ENCODE measurements at regions not wholly inside any gene's neighbourhood (a gene's known extent, or its start where the extent isn't known, plus 50 kb on each side); places are given as distances from the start of the nearest gene placed in this dataset.

DNA sequence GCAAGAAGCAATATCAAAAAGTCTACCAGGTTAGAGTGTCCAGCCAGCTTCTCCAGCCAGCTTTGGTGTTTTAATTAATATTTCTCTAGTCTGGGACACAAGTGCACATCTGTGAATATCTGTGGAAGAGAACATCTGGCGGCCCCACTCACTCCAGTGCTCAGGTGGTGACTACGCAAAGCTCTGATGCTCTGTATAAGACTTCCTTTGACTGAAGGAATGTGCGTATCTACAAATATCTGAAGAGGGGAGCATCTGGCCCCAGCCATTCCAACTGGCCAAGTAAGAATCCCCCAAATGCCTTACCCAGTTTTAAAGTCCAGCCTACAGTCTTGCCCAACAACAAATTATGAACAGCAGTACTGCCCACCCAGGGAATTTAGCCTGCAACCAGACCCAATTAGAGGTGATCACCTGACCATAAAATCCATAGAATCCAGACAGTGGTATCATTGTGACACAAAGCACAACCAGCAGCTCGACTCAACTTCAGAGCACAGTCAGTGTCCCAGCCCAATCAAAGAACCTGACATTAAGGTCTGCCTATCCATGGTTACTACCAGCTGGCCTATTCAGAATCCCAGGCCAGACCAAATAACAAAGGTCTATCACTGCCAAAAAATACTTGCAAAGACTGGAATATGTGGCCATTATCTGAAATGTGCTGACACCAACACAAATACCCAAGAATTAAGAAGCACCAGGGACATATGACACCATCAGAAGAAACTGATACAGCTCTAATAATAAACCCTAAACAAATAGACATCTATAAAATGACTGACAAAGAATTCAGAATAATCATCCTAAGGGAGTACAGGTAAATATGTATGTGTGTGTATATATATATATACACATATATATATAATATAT, 76.1 kb upstream of the MANEA start:
- DNase-seq (ENCODE audit: low read depth) = no peak

DNA sequence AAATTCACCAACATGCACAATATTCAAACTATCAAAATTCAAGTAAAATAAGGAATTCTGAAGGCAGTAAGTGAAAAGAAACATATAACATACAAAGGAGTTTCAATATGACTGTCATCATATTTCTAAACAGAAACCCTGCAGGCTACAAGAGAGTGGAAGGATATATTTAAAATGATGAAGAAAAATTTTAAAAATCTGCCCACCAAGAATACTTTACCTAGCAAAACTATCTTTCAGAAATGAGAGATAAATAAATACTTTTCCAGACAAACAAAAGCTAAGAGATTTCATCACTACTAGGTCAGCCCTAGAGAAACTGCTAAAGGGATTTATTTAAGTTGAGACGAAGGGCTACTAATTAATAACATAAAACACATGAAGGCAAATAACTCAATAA, 73.8 kb upstream of the MANEA start:
- DNase-seq (ENCODE audit: low read depth) = no peak

DNA sequence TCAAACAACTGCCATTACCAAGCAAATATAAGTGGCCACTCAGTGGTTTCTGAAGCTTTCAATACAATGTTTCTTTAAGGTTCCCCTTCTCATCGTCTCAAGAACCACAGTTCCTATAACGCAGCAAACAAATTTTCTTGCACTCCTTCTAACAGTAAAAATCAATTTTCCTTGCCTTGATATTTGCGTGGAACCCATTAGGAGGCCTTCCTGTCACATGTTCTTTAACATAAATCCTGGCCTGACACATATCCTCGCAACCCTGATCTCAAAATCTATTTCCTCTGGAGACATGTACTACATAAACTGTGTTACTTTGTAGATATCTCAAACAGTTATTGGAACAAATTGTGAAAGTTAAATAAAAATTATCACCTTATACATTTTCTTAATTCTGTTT, 65.9 kb upstream of the MANEA start:
- no peak for DNase-seq (ENCODE audit: low read depth)

DNA sequence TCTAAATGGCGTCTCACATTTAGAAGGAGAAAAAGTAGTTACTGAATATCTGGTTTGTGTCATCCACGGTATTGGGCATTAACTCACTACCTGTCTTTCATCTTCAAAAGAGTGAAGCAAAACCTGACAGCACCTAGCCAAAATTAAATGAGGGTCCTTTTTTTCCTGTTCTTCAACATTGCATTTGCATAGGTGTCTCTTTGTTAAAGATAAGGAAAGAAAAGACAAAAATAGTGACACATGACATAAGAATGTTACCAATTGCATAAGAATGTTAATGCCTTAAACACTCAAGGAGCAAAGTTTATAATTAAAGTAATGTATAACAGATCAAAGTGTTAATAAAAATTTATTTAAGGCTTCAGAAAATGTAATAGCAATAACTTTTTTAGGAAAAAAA, 61.4 kb upstream of the MANEA start:
- DNase-seq (ENCODE audit: low read depth) = no peak

DNA sequence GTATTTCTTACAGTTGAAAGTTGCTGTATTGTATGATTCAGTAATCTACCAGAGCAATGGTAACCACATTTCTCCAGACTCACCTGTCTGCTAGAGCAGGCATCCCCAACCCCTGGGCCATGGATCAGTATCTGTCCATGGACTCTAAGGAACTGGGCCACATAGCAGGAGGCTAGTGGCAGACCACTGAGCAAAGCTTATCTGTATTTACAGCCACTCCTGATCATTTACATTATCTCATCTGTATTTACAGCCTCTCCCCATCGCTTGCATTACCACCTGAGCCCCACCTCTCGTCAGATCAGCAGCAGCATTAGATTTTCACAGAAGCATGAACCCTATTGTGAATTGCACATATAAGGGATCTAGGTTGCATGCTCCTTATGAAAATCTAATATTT, 60.3 kb upstream of the MANEA start:
- no peak for DNase-seq (ENCODE audit: low read depth)

DNA sequence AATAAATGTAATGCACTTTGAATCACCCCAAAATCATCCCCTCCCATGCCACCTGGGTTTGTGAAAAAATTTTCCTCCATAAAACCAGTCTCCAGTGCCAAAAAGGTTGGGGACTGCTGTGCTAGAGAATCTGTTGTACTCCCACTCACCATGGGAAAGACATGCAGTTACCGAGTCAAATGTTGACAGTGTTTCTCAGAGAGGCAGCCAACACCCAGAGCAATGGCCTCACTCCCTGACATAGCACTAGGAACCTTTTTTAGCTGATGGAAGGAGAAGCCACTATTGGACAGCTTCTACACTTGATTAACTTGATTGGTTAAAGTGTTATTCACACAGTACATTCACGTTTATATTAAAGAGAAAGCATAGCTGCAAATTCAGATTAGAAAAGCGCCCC, 59.8 kb upstream of the MANEA start:
- no peak for DNase-seq (ENCODE audit: low read depth)

DNA sequence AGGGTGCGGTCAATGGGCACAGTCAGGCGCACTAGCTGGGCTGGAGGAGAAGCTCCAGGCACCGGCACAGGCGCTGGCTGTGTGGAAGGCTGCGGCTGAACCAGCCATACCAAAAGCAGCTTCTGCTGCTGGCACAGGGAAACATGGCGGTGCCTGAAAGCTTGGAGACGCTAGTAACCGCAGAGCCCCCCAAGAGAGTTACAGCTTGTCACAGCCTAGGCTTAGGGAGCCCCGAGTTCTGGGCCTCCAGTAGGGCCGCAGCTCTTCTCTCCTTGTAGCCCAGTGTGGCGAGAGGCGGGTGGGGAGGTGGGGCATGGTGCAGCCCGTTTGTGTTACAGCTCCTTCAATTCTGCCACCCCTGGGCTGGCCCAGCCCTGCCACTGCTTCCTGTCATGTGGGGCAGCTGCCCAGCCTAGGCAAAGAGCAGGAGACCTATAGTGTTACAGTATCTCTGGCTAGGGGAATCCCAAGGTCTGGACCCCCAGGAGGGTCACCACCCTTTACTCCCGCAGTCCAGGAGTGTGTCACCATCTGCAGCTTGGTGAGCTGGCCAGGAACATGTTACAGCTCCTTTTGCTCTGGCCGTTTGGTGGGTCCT, 58.6 kb upstream of the MANEA start:
- no peak for DNase-seq (ENCODE audit: low read depth)

DNA sequence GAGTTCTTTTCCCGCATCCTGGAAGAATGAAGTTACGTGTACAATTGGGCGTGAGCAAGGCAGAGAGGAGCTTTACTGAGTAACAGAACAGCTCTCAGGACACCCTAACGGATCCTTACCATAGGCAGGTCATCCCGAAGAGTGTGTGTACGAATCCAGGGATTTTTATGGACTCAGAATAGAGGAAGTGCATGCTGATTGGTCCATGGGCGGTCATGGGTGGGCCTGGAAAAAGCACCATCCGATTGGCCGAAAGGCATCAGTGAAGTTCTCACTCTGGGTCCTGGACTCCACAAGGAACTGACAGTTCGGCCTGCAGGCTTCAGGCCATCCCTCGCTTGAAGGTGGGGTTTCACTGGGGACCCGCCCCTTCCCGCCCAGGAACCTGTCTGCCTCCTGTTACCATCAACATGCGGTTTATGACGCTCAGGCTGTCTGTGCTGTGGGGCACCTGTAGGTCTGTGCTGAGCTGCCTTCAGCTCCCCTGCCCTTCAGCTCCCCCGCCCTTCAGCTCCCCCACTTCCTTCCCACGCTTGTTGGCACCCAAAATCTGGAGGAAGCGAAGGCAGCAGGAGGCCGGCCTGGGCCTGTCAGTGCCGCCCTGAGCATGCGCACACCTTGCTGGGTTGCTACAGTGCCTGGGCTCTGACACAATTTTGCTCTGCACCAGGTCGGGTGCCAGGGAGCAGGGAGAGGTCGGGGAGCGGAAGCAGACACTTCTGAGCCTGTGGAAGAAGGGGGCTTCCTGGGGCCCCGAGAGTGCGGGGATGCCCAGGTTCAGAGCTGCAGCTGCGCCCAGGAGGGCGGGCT, 57.9 kb upstream of the MANEA start:
- no peak for DNase-seq (ENCODE audit: low read depth)

DNA sequence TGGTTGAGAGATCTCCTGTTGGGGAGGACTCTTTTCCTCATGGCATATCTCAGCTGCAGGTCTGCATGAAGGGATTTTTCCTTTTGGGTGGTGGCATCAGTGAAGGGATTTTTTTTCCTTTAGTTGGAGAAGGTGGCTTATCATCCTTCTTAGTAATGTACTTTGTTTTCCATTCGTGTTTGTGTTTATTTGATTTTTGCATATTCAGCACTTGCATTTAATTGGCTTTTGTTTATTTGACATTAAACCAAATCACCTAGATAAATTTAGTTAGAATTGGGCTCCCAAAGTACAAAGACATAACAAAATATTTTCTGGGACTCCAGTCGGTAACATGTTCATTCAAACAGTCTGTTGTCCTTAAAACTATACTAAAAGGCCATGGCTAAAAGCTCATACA, 56.2 kb upstream of the MANEA start:
- DNase-seq (ENCODE audit: low read depth) = no peak
